Keratinocyte (primary cell): ENCODE measurements at regions not wholly inside any gene's neighbourhood (a gene's known extent, or its start where the extent isn't known, plus 50 kb on each side); places are given as distances from the start of the nearest gene placed in this dataset.

Experiments used
- CTCF ChIP-seq, 3 experiments: IDR thresholded peaks in 1 of 3; conservative IDR thresholded peaks in 1 of 3; optimal IDR thresholded peaks in 1 of 3; 2 replicates in 2 of 3; 3 replicates in 1 of 3; pipeline versions ENCODE3 to v1.5.1; 2011; ENCODE audit warnings: low read length in 3 of 3, mild to moderate bottlenecking in 3 of 3, moderate library complexity in 2 of 3, control low read depth in 1 of 3, inconsistent platforms in 1 of 3; ENCODE audit not compliant: insufficient read depth in 2 of 3; ENCODE audit errors: extremely low read depth in 1 of 3
- EZH2 ChIP-seq: IDR thresholded peaks from one replicate; pipeline ENCODE4 v1.6.1; 2012; ENCODE audit warnings: inconsistent platforms, mild to moderate bottlenecking, low read length, moderate library complexity

GRCh38 chr13:78028960-78029359, 110.3 kb upstream of the EDNRB start:
- TF ChIP-seq CTCF (optimal IDR thresholded peaks at IDR 0.05 in 1 of 3, IDR thresholded peaks at IDR 0.05 in 1 of 3, conservative IDR thresholded peaks at IDR 0.05 in 1 of 3; ENCODE audit: extremely low read depth in 1 of 3, insufficient read depth in 2 of 3, low read length in 3 of 3) (no peak), EZH2 (no peak)
